ENCODE measurements at regions not wholly inside any gene's neighbourhood (a gene's known extent, or its start where the extent isn't known, plus 50 kb on each side); places are given as distances from the start of the nearest gene placed in this dataset.

DNA sequence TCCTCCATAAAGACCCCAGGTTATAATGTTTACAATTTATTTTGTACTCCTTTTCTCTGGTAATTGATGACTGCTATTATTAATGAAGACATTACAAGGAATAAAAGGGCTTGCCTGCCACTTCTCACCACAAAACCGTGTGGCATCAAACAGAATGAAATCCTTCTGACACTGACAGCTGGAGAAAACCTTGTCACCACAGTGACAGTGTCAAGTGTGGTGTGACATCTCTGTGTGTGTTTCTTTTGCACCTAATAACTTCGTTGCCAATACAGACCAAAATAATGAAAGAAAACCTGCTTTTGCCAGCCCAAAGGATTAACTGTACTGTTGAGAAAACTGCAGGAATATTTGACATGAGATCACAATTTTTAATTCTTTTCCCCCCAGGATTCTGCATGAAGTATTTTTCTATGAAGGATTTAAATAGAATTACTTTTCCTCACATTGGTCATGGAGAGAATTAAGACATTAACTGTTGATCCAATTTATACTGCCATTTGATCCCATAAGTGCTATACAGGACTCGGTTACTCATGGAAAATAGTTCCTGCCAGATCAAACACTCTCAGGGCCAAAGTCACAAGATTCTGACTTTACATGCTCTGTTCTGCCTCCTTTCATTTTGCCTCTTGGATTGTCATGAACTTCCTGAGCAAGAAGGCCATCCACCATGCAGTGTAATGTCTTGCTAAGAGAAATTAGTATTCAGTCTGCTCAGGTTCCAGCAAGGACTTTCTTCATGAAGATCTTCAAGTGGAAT is 60.4 kb upstream of the IFNG-AS1 start:
- in situ Hi-C loops (cut with MboI; ENCODE audit: low sequenced_read_pairs) = loop anchor here (25.0 kb wide), 1 partner anchor 567 kb away; no protein-coding TSS in a partner anchor

DNA sequence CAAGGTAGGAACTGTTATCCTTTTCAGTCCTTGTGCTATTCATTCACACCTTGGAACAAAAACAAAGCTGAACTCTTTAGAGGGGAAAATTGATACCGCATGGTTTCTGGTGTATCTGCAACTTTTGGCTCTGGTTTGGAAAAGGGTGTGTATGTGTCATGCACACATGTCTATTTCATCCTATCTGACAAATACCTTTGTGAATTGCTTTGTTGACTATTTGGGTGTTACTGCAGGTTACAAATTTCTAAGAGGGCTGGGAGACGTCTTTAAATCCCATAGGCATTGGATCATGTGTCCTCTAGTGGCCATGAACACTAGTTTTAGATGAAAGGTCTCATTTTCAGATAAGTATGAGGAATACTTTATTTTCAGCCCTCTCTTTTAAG is 59.9 kb upstream of the IFNG-AS1 start:
- in situ Hi-C loops (cut with MboI; ENCODE audit: low sequenced_read_pairs) = loop anchor here (25.0 kb wide), 1 partner anchor 567 kb away; no protein-coding TSS in a partner anchor

DNA sequence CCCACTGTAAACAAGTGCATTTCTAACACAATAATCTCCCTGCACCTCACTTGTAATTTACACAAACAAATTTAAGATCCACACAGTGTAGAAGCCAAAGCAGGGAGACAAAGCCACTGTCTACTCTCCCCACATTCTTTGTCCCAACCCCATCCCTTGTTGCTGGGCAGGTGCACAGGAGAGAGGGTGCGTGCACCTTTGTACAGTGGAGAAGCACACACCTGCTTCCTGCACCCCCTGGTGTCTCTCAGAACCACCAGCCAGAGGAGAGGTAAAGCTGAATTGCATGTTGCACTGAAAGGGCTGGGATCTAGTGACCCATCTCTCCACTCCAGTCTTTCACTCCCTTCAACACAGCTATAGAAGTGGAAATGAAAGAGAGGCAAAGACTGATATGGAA is 51.4 kb upstream of the IFNG-AS1 start:
- in situ Hi-C loops (cut with MboI; ENCODE audit: low sequenced_read_pairs) = loop anchor here (25.0 kb wide), 1 partner anchor 576 kb away; no protein-coding TSS in a partner anchor

Measured in HL-60/S4 (cell line).